ENCODE measurements at regions not wholly inside any gene's neighbourhood (a gene's known extent, or its start where the extent isn't known, plus 50 kb on each side); places are given as distances from the start of the nearest gene placed in this dataset.

DNA sequence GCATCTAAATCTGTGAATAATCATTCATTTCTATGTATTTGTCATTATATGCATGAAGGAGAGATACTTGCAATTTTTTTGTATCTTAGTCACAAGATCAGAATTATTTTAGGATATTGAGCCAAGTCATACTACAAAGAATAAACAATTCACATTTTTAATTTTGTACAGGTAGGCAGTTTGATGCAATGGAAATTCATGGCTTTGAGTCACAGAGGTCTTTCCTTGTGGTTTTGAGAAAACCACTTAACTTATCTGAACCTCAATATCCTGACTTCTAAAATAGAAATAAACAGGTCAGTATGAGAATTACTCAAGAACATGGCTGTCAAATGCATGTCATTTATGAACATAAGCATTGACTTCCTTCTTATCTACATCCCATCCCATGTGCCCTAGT lies 221.4 kb upstream of the SLC10A2 start:
- H3K9ac ChIP-seq, result no peak overlapping the region
- no peak overlapping the region for H3K27ac ChIP-seq
- H3K27me3 ChIP-seq, result peaks cover 5% of the 10 kb centered on the region; the same call in 1 of the 2 replicates
- no peak overlapping the region for H3K4me2 ChIP-seq
- H3K36me3 ChIP-seq, result no peaks in the 10 kb centered on the region
- no peaks in the 10 kb centered on the region for H3K9me3 ChIP-seq
- H4K20me1 ChIP-seq, result no peaks in the 10 kb centered on the region
- peaks cover 21% of the 10 kb centered on the region for H3K4me1 ChIP-seq
- TF ChIP-seq Cebpa-rat (IDR thresholded peaks at IDR 0.05), result no peak
- H3K4me3 ChIP-seq, result no peak overlapping the region

DNA sequence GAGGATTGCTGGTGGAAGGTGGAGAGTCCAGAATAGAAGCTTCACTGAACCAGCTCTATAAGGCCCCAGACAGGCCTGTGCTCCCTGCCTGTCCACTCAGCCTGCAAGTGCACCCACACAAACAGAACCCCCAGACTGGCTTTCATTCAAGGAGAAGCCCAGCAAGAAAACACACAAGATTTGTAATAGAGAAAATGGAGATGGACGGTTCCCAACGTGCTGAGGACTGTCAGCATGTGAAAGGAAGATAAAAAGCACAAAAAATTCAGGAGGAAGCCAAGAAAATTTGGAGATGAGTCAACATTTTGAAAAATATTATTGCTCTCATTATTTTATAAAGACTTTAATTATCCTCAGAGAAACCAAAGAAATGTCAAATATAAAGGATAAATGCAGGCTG lies 218.2 kb upstream of the SLC10A2 start:
- Histone ChIP-seq H3K4me3 (no peak overlapping the region), H3K27ac (no peak overlapping the region), H3K9me3 (no peaks in the 10 kb centered on the region), H3K4me1 (peaks cover 6% of the 10 kb centered on the region), H4K20me1 (no peaks in the 10 kb centered on the region), H3K36me3 (no peaks in the 10 kb centered on the region), H3K27me3 (peaks cover 5% of the 10 kb centered on the region; the same call in 1 of the 2 replicates), H3K9ac (no peak overlapping the region), H3K4me2 (no peak overlapping the region)
- TF ChIP-seq Cebpa-rat (IDR thresholded peaks at IDR 0.05), result no peak

DNA sequence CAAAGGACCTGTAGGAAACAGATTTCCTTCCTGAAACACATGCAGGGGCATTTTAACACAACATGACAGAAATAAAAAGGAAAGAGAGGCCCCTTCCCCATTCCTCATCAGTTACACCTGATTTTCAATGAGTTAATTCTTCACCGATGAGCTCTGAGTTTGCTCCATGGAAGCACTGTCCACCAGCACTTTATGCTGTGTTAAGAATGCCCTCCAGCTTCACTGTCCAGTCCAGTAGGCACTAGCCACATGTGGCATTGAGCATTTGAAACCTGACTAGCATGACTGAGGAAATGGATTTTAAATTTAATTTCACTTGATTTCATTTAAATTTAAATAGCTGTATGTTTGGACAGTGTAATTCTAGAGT lies 217.2 kb upstream of the SLC10A2 start:
- TF ChIP-seq Cebpa-rat (IDR thresholded peaks at IDR 0.05), result no peak
- no peak overlapping the region for H3K9ac ChIP-seq
- H3K9me3 ChIP-seq, result no peaks in the 10 kb centered on the region
- H3K27ac ChIP-seq, result no peak overlapping the region
- no peak overlapping the region for H3K4me3 ChIP-seq
- H4K20me1 ChIP-seq, result no peaks in the 10 kb centered on the region
- no peak overlapping the region for H3K4me2 ChIP-seq
- H3K36me3 ChIP-seq, result no peaks in the 10 kb centered on the region
- peaks cover 6% of the 10 kb centered on the region for H3K4me1 ChIP-seq
- peaks cover 5% of the 10 kb centered on the region; the same call in 1 of the 2 replicates for H3K27me3 ChIP-seq

DNA sequence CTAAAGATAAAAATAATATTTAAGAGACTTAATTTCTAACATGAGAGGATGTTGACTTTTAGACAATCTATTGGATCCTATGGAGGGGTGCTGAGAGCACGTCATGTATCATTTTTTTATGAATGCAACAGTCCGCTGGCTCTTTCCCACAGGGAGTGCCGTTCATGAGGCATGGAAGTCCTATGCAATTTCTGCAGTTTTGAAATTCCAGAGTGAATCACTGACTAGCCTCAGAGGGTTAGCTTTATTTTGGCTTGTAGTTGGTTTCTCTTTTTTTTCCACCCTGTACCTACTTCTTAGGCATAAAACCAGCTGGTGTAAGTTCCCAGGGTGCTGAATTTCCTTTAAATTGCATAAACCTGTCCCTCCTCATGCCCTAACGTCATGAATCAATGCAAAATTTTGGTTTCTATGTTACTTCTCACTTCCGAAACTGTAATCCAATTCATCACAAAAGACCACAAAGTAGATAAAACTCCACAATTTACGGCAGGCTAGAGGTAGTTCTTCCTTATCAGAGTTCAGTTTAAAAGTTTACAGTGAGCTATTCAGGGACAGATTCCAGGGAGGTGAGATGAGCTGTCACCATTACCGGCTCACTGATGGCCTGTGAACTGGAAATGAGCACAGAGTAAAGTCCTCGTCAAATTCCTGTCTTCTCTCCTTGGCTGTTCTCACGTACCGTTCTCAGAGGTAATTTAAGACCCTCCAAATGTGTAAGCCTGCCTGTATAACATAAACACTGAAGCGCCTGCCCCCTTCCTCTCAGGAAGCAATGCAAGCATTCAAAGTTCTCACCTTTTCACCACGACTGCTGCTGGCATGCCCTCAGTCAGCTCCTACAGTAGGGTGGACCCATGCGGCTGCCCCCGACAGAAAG lies 216.6 kb upstream of the SLC10A2 start:
- H3K9ac ChIP-seq, result no peak overlapping the region
- peaks cover 1% of the 10 kb centered on the region; the same call in 1 of the 2 replicates for H3K4me1 ChIP-seq
- no peaks in the 10 kb centered on the region for H3K9me3 ChIP-seq
- no peak overlapping the region for H3K4me2 ChIP-seq
- H3K27me3 ChIP-seq, result peaks cover 5% of the 10 kb centered on the region; the same call in 1 of the 2 replicates
- H4K20me1 ChIP-seq, result no peaks in the 10 kb centered on the region
- H3K27ac ChIP-seq, result no peak overlapping the region
- no peak overlapping the region for H3K4me3 ChIP-seq
- TF ChIP-seq Cebpa-rat (IDR thresholded peaks at IDR 0.05), result no peak
- no peaks in the 10 kb centered on the region for H3K36me3 ChIP-seq

DNA sequence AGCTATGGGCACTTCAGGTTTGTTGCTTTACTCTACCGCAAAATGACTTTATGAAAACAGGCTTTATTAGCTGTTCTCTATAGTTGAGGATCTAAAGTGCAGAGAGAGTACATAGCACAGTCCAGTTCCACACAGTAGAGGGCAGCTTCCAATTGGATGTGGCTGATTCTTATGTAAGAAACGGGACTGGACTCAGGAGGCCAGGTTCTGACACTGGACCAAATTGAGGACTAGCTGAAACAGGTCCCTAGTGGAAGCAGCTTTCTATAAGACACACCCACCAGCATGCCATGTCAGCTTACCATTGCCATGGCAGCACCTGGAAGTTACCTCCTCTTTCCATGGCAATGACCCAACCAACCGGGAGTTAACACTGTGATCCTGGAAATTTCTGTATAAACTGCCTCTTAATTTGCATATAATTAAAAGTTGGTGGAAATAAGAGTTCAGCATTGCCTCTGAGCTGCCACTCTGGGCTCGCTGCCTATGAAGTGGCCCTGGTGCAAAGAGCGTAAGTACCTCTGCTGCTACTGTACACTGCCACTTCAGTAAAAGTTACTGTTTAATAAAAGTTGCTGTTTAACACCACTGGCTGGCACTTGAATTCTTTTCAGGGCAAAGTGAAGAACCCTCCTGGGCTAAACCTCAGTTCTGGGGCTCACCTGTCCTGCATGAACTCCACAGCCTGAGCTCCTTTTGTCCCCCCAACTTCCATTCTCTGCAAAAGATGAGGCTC lies 211.9 kb upstream of the SLC10A2 start:
- no peaks in the 10 kb centered on the region for H3K4me1 ChIP-seq
- peaks cover 1% of the 10 kb centered on the region; the same call in 1 of the 2 replicates for H3K27me3 ChIP-seq
- no peak overlapping the region for H3K9ac ChIP-seq
- no peak overlapping the region for H3K4me2 ChIP-seq
- no peak for TF ChIP-seq Cebpa-rat (IDR thresholded peaks at IDR 0.05)
- no peaks in the 10 kb centered on the region for H3K9me3 ChIP-seq
- H3K4me3 ChIP-seq, result no peak overlapping the region
- no peaks in the 10 kb centered on the region for H3K36me3 ChIP-seq
- no peaks in the 10 kb centered on the region for H4K20me1 ChIP-seq
- no peak overlapping the region for H3K27ac ChIP-seq

DNA sequence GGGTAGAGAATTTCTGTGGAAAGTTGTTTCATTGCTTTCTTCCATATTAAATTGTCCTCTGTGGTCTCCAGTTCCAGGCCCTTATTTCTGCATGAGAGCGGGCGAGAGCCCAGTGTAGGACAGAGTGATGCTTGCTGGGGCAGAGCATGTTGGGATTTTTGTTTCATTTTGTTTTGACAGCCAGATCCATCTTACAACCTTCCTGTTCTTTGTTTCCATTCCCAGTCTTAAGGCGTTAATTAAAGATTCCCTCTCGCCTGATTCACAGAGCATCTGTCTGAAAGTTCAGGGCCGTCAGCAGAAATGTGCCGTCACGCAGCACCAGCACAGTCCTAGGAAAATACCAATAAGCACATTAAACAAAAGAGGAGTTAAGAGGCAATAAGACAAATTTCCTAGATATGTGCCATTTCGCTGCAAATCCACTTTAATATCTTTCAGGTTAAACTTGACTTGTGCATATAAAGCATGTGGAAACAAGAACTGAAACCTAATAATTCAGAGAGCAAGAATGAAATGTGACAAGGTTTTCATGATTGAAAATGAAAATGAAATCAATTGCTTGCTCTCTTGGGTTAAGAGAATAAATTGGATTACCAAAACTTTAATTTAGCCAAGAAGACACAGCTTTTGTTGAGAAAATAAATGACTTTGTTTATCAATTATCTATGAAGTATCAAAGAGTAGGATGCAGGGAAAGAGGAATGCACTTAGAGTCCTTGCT lies 210.7 kb upstream of the SLC10A2 start:
- Histone ChIP-seq H3K27ac (no peak overlapping the region), H3K4me1 (no peaks in the 10 kb centered on the region), H3K9ac (no peak overlapping the region), H3K9me3 (no peaks in the 10 kb centered on the region), H3K36me3 (no peaks in the 10 kb centered on the region), H3K4me2 (no peak overlapping the region), H4K20me1 (no peaks in the 10 kb centered on the region), H3K27me3 (no peaks in the 10 kb centered on the region), H3K4me3 (no peak overlapping the region)
- no peak for TF ChIP-seq Cebpa-rat (IDR thresholded peaks at IDR 0.05)

DNA sequence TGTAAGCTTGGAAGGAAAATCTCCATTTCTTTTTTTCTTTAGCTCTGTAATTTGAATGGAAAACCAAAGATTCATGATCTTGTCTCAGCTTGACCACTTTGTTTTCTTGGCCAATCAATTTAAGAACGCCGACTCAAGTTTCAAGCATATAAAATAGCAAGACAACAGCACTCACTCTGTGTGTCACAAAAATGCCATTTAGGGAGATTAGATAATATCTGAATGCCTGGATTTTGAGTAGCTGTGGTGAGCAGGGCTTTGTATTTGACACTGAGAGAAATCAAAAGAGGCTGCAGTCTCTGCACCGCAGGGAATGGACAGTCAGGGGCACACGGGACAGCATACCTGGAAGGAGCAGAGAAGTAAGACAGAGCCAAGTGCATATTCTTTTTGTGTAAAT lies 209.5 kb upstream of the SLC10A2 start:
- H4K20me1 ChIP-seq, result no peaks in the 10 kb centered on the region

DNA sequence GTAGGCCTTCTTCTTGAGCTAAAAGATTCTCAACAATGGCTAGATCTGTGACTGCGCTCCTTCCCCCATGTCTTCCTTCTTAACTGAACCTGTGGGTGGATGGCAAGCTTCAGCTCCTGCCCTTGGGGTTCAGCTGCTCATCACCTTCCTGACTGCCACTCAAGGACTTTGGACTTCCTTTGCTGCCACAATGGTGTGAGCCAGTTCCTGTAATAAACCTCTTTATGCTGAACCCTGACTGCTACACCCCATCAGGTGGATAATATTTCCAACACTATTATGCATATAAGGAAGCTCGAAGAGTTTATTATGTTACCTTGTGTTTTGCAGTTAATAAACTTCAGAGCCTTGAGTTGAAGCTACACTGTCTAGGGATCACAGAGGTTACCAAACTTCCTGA lies 208.9 kb upstream of the SLC10A2 start:
- Histone ChIP-seq H3K27me3 (no peaks in the 10 kb centered on the region), H3K4me2 (no peak overlapping the region), H3K9ac (no peak overlapping the region), H4K20me1 (no peaks in the 10 kb centered on the region), H3K27ac (no peak overlapping the region), H3K9me3 (no peaks in the 10 kb centered on the region), H3K4me3 (no peak overlapping the region), H3K36me3 (no peaks in the 10 kb centered on the region), H3K4me1 (no peaks in the 10 kb centered on the region)
- no peak for TF ChIP-seq Cebpa-rat (IDR thresholded peaks at IDR 0.05)

More for the DNA sequence above, 209.5 kb upstream of the SLC10A2 start:
- H3K4me2 ChIP-seq, result no peak overlapping the region
- no peaks in the 10 kb centered on the region for H3K4me1 ChIP-seq
- H3K36me3 ChIP-seq, result no peaks in the 10 kb centered on the region
- no peaks in the 10 kb centered on the region for H3K27me3 ChIP-seq
- H3K9me3 ChIP-seq, result no peaks in the 10 kb centered on the region
- no peak overlapping the region for H3K9ac ChIP-seq
- no peak overlapping the region for H3K27ac ChIP-seq
- no peak for TF ChIP-seq Cebpa-rat (IDR thresholded peaks at IDR 0.05)
- no peak overlapping the region for H3K4me3 ChIP-seq

DNA sequence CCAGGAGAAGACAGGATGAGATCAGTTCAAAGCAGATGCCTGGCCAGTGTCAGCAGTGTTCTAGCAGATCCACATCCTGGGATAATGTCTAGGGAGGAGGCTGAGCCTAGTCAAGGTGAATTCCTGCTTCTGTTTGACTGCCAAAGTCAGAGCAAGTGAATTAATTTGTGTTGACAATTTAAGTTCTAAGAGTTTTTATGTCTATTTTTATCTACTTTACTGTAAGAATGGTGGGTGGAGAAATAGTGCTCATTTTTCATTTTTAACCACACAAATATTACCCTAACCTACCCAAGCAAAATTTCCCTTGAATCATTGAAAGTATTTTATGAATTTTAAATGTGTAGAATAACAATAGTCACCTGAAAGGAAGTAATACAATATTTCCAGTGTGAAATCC lies 207.6 kb upstream of the SLC10A2 start:
- Histone ChIP-seq H3K36me3 (no peaks in the 10 kb centered on the region), H3K9ac (no peak overlapping the region), H3K4me3 (no peak overlapping the region), H3K4me2 (no peak overlapping the region), H3K9me3 (peaks cover 4% of the 10 kb centered on the region; the same call in 1 of the 2 replicates), H3K27me3 (no peaks in the 10 kb centered on the region), H4K20me1 (no peaks in the 10 kb centered on the region), H3K4me1 (no peaks in the 10 kb centered on the region), H3K27ac (no peak overlapping the region)
- TF ChIP-seq Cebpa-rat (IDR thresholded peaks at IDR 0.05), result no peak
